BJ (cell line): ENCODE measurements at regions not wholly inside any gene's neighbourhood (a gene's known extent, or its start where the extent isn't known, plus 50 kb on each side); places are given as distances from the start of the nearest gene placed in this dataset.

ENCODE experiments used
- CTCF ChIA-PET: fragments of 350-600 bp; formaldehyde crosslinking; extraction: SDS; loops from one replicate; lab custom pipeline; 2021; ENCODE audit warnings: antibody characterized with exemption, inconsistent platforms; lab: Yijun Ruan, JAX
- POLR2A ChIA-PET: fragments of 300-600 bp; sonication (Branson Sonifier 250); formaldehyde crosslinking; extraction: SDS; loops from one replicate; lab custom pipeline; 2021; ENCODE audit warnings: antibody characterized with exemption; lab: Charles Lee
- DNase-seq: peaks from one replicate; pipeline ENCODE4 v3.0.0-alpha.2; 2011; ENCODE audit warnings: low read depth
- H3K27me3 ChIP-seq: 2 replicates; pipeline ENCODE4 v1.6.0; 2011; ENCODE audit warnings: low read length; ENCODE audit not compliant: control insufficient read depth, insufficient read depth
- H3K36me3 ChIP-seq: 2 replicates; pipeline ENCODE4 v1.5.1; 2011; ENCODE audit warnings: low read length; ENCODE audit not compliant: control insufficient read depth, insufficient read depth
- H3K4me3 ChIP-seq: 2 replicates; pipeline ENCODE4 v1.5.1; 2011; ENCODE audit warnings: low read depth, mild to moderate bottlenecking, control low read depth, low read length
- TF ChIP-seq, protein P1 (sequence below): IDR thresholded peaks from 2 replicates; pipeline ENCODE4 v1.5.1; 2011; ENCODE audit warnings: low read depth, mild to moderate bottlenecking, control low read depth, inconsistent platforms, low read length, moderate library complexity; ENCODE audit not compliant: insufficient read depth

DNA sequence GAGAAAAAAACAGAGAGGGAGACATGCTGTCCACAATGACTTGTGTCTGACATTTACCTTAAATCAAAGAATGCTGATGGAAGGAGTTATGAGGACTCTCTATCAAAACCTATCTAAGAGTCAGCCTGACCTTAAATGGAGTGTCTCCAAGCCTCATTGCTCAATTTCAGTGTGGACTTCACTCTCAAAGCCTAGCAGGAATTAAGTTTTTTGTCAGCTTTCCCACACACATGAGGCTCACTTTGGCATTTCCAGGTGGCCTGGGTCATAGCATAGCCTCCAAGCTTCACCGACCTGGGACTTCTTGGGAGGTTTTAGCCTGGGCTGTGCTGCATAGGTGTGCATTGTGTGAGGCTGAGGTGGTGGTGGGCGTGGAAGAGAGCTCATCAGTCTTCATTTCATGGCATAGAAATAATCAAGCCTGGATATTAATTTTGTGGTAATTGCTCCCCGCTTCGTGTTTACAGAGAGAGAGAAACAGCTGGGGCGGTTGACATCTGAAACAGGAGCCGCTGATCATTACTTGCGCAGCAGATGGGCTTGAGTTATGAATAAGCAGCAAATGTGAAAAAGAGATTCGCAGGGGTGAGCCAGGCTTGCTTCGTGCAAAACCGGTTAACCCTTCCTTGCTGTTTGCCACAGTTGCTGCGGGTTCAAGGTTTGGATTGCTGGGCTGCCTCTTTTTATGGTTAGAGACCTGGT, 647.8 kb downstream of the INHBA start:
- CTCF ChIA-PET = interaction anchor here (1.1 to 1.5 kb wide), 2 partner anchors 13 to 642 kb away, joined by 3 read pairs; no protein-coding TSS in a partner anchor
- Histone ChIP-seq H3K36me3 (no peaks in the 10 kb centered on the region), H3K4me3 (no peak overlapping the region), H3K27me3 (no peaks in the 10 kb centered on the region)
- TF ChIP-seq, protein P1, sequence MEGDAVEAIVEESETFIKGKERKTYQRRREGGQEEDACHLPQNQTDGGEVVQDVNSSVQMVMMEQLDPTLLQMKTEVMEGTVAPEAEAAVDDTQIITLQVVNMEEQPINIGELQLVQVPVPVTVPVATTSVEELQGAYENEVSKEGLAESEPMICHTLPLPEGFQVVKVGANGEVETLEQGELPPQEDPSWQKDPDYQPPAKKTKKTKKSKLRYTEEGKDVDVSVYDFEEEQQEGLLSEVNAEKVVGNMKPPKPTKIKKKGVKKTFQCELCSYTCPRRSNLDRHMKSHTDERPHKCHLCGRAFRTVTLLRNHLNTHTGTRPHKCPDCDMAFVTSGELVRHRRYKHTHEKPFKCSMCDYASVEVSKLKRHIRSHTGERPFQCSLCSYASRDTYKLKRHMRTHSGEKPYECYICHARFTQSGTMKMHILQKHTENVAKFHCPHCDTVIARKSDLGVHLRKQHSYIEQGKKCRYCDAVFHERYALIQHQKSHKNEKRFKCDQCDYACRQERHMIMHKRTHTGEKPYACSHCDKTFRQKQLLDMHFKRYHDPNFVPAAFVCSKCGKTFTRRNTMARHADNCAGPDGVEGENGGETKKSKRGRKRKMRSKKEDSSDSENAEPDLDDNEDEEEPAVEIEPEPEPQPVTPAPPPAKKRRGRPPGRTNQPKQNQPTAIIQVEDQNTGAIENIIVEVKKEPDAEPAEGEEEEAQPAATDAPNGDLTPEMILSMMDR = no peak
- POLR2A ChIA-PET = no interaction called here
- DNase-seq = no peak

DNA sequence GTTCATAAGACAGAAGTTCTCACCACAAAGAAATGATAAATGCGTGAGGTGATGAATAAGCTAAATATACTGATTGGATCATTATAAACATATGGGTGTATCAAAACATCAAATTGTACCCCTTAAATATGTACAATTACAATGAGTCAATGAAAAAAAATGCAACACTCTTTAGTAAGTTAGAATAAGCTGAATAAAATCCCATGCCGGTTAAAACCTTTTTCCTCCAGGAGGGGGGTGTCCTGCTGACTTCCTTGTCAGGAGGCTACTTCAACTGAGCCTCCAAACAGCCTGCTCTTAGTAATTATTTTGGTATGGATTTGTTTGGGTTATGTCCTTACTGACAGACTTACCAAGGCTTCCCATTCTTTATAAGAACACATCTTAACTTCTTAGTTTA, 649.1 kb downstream of the INHBA start:
- CTCF ChIA-PET = interaction anchor here (1.1 to 1.3 kb wide), 2 partner anchors 12 to 822 kb away, joined by 3 read pairs; no protein-coding TSS in a partner anchor
- TF ChIP-seq, protein P1 = peak; percentile 16; the same call in 1 of the 2 replicates
- Histone ChIP-seq H3K27me3 (no peaks in the 10 kb centered on the region), H3K4me3 (no peak overlapping the region), H3K36me3 (no peaks in the 10 kb centered on the region)
- DNase-seq = no peak
- POLR2A ChIA-PET = no interaction called here

DNA sequence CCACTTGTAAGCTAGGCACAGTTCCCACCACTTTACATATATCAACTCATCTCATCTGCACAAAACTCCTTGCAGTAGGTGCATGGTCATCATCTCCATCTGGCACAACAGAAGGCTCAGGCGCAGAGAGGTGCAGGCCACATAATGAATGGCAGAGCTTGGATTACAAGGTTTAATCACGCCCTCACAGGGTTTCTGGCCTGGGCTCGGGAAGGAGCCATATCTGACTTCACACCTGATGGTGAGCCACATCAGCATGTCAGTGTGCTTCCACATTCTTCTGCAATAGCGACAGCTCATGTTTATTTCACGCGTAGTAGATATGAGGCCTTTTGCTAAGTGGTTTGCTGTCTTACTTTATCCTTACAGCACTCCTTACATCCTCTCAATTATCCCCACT, 650.2 kb downstream of the INHBA start:
- POLR2A ChIA-PET = no interaction called here

DNA sequence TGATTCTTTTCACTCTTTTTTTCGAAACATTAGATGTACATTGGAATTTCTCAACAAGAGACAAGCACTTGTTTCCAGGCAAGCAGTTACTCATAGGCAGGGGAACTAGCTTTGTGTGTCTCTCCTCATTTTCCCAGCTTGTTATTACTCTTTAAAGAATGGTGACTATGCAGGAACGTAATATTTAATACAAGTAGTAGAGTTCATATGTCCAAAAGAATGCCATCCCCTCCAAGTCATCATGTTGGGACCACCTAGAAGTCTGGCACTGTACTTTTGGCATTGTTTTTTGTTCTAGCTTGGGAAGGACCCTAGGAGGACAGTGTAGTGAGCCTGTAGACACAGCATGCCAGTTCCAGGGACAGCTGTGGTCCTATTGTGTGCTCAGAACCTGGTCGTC, 650.7 kb downstream of the INHBA start:
- TF ChIP-seq, protein P1 = no peak
- CTCF ChIA-PET = interaction anchor here (0.7 kb wide), 1 partner anchor 652 kb away, joined by 3 read pairs; no protein-coding TSS in a partner anchor
- Histone ChIP-seq H3K27me3 (no peaks in the 10 kb centered on the region), H3K4me3 (no peak overlapping the region), H3K36me3 (no peaks in the 10 kb centered on the region)
- DNase-seq = no peak
- POLR2A ChIA-PET = no interaction called here

More for the DNA sequence above, 650.2 kb downstream of the INHBA start:
- DNase-seq = no peak
- TF ChIP-seq, protein P1 = no peak
- H3K4me3 ChIP-seq = no peak overlapping the region
- CTCF ChIA-PET = interaction anchor here (0.7 kb wide), 1 partner anchor 651 kb away, joined by 3 read pairs; no protein-coding TSS in a partner anchor
- no peaks in the 10 kb centered on the region for H3K27me3 ChIP-seq
- H3K36me3 ChIP-seq = no peaks in the 10 kb centered on the region

DNA sequence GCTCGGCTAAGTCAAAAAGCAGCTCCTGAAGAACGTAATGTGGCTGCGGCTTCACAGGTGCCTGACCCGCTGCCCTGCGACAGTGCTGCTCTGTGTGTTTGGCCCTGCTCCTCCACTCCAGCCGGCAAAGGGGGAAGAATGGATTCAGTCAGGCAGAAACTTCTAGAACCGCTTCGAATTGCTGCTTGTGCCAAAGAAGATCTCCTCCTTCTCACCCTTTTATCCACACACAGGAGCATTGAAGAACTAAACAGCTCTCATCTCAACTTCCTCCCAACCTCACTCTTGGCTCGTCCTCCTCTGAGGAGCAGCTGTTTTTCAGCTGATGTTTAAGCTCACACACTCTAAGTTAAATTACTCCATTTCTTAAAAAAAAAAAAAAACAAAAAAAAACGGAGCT, 651.4 kb downstream of the INHBA start:
- no peaks in the 10 kb centered on the region for H3K27me3 ChIP-seq
- CTCF ChIA-PET = no interaction called here
- TF ChIP-seq, protein P1 = no peak
- no peak for DNase-seq
- no peaks in the 10 kb centered on the region for H3K36me3 ChIP-seq
- no peak overlapping the region for H3K4me3 ChIP-seq
- POLR2A ChIA-PET = interaction anchor here (0.6 kb wide), 1 partner anchor 819 kb away, joined by 4 read pairs; no protein-coding TSS in a partner anchor
